H9 (cell line): ENCODE measurements at regions not wholly inside any gene's neighbourhood (a gene's known extent, or its start where the extent isn't known, plus 50 kb on each side); places are given as distances from the start of the nearest gene placed in this dataset.

Experiments used
- DNase-seq: peaks from one replicate; pipeline ENCODE4 v3.0.0-alpha.2; 2017
- H2AFZ ChIP-seq: one replicate; pipeline ENCODE4 v1.6.1; 2013; ENCODE audit warnings: mild to moderate bottlenecking, low read length, control low read depth, moderate library complexity
- H2AK5ac ChIP-seq: 2 replicates; pipeline ENCODE4 v1.6.1; 2013; ENCODE audit warnings: low read length, control low read depth, mixed read lengths; ENCODE audit not compliant: insufficient read length
- H2BK120ac ChIP-seq: one replicate; pipeline ENCODE4 v1.6.1; 2013; ENCODE audit warnings: low read depth, mild to moderate bottlenecking, low read length, control low read depth, inconsistent platforms; ENCODE audit not compliant: poor library complexity, severe bottlenecking
- H2BK12ac ChIP-seq: 2 replicates; pipeline ENCODE4 v1.6.1; 2013; ENCODE audit warnings: low read length, control low read depth, mixed read lengths, low read depth; ENCODE audit not compliant: insufficient read length
- H2BK15ac ChIP-seq: 2 replicates; pipeline ENCODE4 v1.6.1; 2013; ENCODE audit warnings: low read depth, low read length, control low read depth
- H2BK20ac ChIP-seq: one replicate; pipeline ENCODE4 v1.6.1; 2013; ENCODE audit warnings: low read depth, mild to moderate bottlenecking, low read length, control low read depth, inconsistent platforms; ENCODE audit not compliant: poor library complexity, severe bottlenecking
- H2BK5ac ChIP-seq: 2 replicates; pipeline ENCODE4 v1.6.1; 2013; ENCODE audit warnings: low read length, control low read depth, mixed read lengths; ENCODE audit not compliant: insufficient read length
- H3K14ac ChIP-seq: 2 replicates; pipeline ENCODE4 v1.6.1; 2013; ENCODE audit warnings: low read length, control low read depth; ENCODE audit not compliant: insufficient read depth
- H3K18ac ChIP-seq: 2 replicates; pipeline ENCODE4 v1.6.1; 2013; ENCODE audit warnings: low read depth, mild to moderate bottlenecking, mixed read lengths, low read length, control low read depth; ENCODE audit not compliant: insufficient read length
- H3K23ac ChIP-seq: 2 replicates; pipeline ENCODE4 v1.6.1; 2013; ENCODE audit warnings: low read length, control low read depth, mixed read lengths, low read depth; ENCODE audit not compliant: insufficient read length
- H3K23me2 ChIP-seq: 2 replicates; pipeline ENCODE4 v1.6.1; 2013; ENCODE audit warnings: low read depth, mild to moderate bottlenecking, mixed read lengths, low read length, control low read depth; ENCODE audit not compliant: insufficient read length, poor library complexity, severe bottlenecking
- H3K27ac ChIP-seq: 2 replicates; pipeline ENCODE4 v1.5.1; 2013; ENCODE audit warnings: low read length, control low read depth, mixed read lengths, low read depth; ENCODE audit not compliant: insufficient read length
- H3K27me3 ChIP-seq: 2 replicates; pipeline ENCODE4 v1.6.1; 2013; ENCODE audit warnings: low read length, control low read depth, inconsistent platforms; ENCODE audit not compliant: insufficient read depth
- H3K4ac ChIP-seq: 2 replicates; pipeline ENCODE4 v1.6.1; 2013; ENCODE audit warnings: low read depth, mild to moderate bottlenecking, control low read depth, inconsistent platforms, low read length, moderate library complexity
- H3K4me1 ChIP-seq: 2 replicates; pipeline ENCODE4 v1.6.1; 2013; ENCODE audit warnings: low read length, control low read depth, inconsistent platforms; ENCODE audit not compliant: insufficient read depth
- H3K4me2 ChIP-seq: 2 replicates; pipeline ENCODE4 v1.6.1; 2013; ENCODE audit warnings: low read length, control low read depth, mixed read lengths; ENCODE audit not compliant: insufficient read length, insufficient read depth
- H3K56ac ChIP-seq: 2 replicates; pipeline ENCODE4 v1.6.1; 2013; ENCODE audit warnings: low read depth, mild to moderate bottlenecking, mixed read lengths, low read length, control low read depth; ENCODE audit not compliant: insufficient read length
- H3K79me1 ChIP-seq: 2 replicates; pipeline ENCODE4 v1.6.1; 2013; ENCODE audit warnings: low read depth, mild to moderate bottlenecking, moderate library complexity, low read length, control low read depth, inconsistent platforms; ENCODE audit not compliant: insufficient read depth, poor library complexity, severe bottlenecking
- H3K79me2 ChIP-seq: 2 replicates; pipeline ENCODE4 v1.6.1; 2013; ENCODE audit warnings: low read length, control low read depth, inconsistent platforms; ENCODE audit not compliant: insufficient read depth
- H3K9ac ChIP-seq: 2 replicates; pipeline ENCODE4 v1.6.1; 2013; ENCODE audit warnings: low read length, control low read depth, mixed read lengths; ENCODE audit not compliant: insufficient read length; ENCODE audit errors: extremely low read depth
- H3K9me3 ChIP-seq: one replicate; pipeline ENCODE4 v1.6.1; 2013; ENCODE audit warnings: low read depth, low read length, inconsistent platforms; ENCODE audit not compliant: control insufficient read depth
- H3T11ph ChIP-seq: one replicate; pipeline ENCODE4 v1.6.1; 2013; ENCODE audit warnings: mild to moderate bottlenecking, low read length, control low read depth, inconsistent platforms
- H4K20me1 ChIP-seq: one replicate; pipeline ENCODE4 v1.6.1; 2013; ENCODE audit not compliant: control insufficient read depth, insufficient read length, insufficient read depth
- H4K5ac ChIP-seq: 2 replicates; pipeline ENCODE4 v1.6.1; 2013; ENCODE audit warnings: low read depth, mild to moderate bottlenecking, mixed read lengths, low read length, control low read depth; ENCODE audit not compliant: insufficient read length
- H4K8ac ChIP-seq: replicated peaks from 2 replicates; pipeline ENCODE4 v1.6.1; 2013; ENCODE audit warnings: low read length, control low read depth, mixed read lengths, low read depth; ENCODE audit not compliant: insufficient read length
- H4K91ac ChIP-seq: 2 replicates; pipeline ENCODE4 v1.6.1; 2013; ENCODE audit warnings: low read depth, mild to moderate bottlenecking, moderate library complexity, mixed read lengths, low read length, control low read depth; ENCODE audit not compliant: insufficient read length
- H3K27ac Mint-ChIP-seq, 3 experiments: 2 replicates in 2 of 3; 3 replicates in 1 of 3; pipeline ENCODE4 v1.8.0; 2020 to 2021; ENCODE audit warnings: mixed read lengths in 3 of 3, mild to moderate bottlenecking in 1 of 3, moderate library complexity in 1 of 3
- H3K27me3 Mint-ChIP-seq: 2 replicates; pipeline ENCODE4 v1.8.0; 2021; ENCODE audit warnings: low read depth, mild to moderate bottlenecking, moderate library complexity, mixed read lengths
- H3K36me3 Mint-ChIP-seq, 3 experiments: 2 replicates in 2 of 3; 3 replicates in 1 of 3; pipeline ENCODE4 v1.8.0; 2020 to 2021; ENCODE audit warnings: low read depth in 3 of 3, mixed read lengths in 3 of 3; ENCODE audit not compliant: insufficient read depth in 1 of 3
- H3K4me1 Mint-ChIP-seq, 2 experiments: 2 replicates each; pipeline ENCODE4 v1.8.0; 2020; ENCODE audit warnings: mixed read lengths in 2 of 2
- H3K4me3 Mint-ChIP-seq, 2 experiments: 2 replicates in 1 of 2; 3 replicates in 1 of 2; pipeline ENCODE4 v1.8.0; 2020 to 2021; ENCODE audit warnings: mild to moderate bottlenecking in 2 of 2, mixed read lengths in 2 of 2, moderate library complexity in 1 of 2
- H3K9me3 Mint-ChIP-seq, 2 experiments: 2 replicates in 1 of 2; 3 replicates in 1 of 2; pipeline ENCODE4 v1.8.0; 2020; ENCODE audit warnings: mild to moderate bottlenecking in 2 of 2, mixed read lengths in 2 of 2, moderate library complexity in 1 of 2
- CTCF ChIP-seq: fragments of 200-600 bp; sonication (generic); conservative IDR thresholded peaks from 3 replicates; pipeline ENCODE4 v1.8.0; 2021; ENCODE audit warnings: antibody characterized with exemption, mild to moderate bottlenecking

- H3K4me1 ChIP-seq: no peaks in the 10 kb centered on the region
- H3K27me3 ChIP-seq: no peaks in the 10 kb centered on the region
- H4K5ac ChIP-seq: no peak overlapping the region
- no peak overlapping the region for H3T11ph ChIP-seq
- H4K91ac ChIP-seq: no peak overlapping the region
- H3K9ac ChIP-seq: no peak overlapping the region
- Mint-ChIP-seq H3K36me3 (no peaks in the 10 kb centered on the region), H3K4me3 (no peak overlapping the region), H3K27ac (no peak overlapping the region), H3K27me3 (peaks cover 2% of the 10 kb centered on the region), H3K9me3 (no peaks in the 10 kb centered on the region), H3K4me1 (no peaks in the 10 kb centered on the region)
- H2AK5ac ChIP-seq: no peak overlapping the region
- no peak overlapping the region for H2BK20ac ChIP-seq
- no peak overlapping the region for H2BK120ac ChIP-seq
- no peak overlapping the region for H3K23ac ChIP-seq
- no peak for DNase-seq
- H4K8ac ChIP-seq: no peak overlapping the region
- no peak overlapping the region for H2AFZ ChIP-seq
- no peak overlapping the region for H3K4ac ChIP-seq
- H2BK15ac ChIP-seq: no peak overlapping the region
- no peak overlapping the region for H3K27ac ChIP-seq
- no peak overlapping the region for H3K56ac ChIP-seq
- no peaks in the 10 kb centered on the region for H3K23me2 ChIP-seq
- H4K20me1 ChIP-seq: no peaks in the 10 kb centered on the region
- no peak for TF ChIP-seq CTCF
- no peaks in the 10 kb centered on the region for H3K9me3 ChIP-seq
- no peaks in the 10 kb centered on the region for H3K79me2 ChIP-seq
- H2BK12ac ChIP-seq: no peak overlapping the region
- no peaks in the 10 kb centered on the region for H3K79me1 ChIP-seq
- H2BK5ac ChIP-seq: no peak overlapping the region
- H3K18ac ChIP-seq: no peak overlapping the region
- no peak overlapping the region for H3K4me2 ChIP-seq
- no peak overlapping the region for H3K14ac ChIP-seq
These were observed 144.0 kb upstream of the OBI1 start for GRCh38 chr13:78802912-78803311.
